Heart left ventricle (tissue), 16 donors: ENCODE measurements at regions not wholly inside any gene's neighbourhood (a gene's known extent, or its start where the extent isn't known, plus 50 kb on each side); places are given as distances from the start of the nearest gene placed in this dataset.

Source experiments
- ATAC-seq, 4 donors: fragments of 200-7000 bp; cut with Tn5 transposase; one replicate each; pipeline ENCODE4 v1.9.1; 2020 to 2022; ENCODE audit warnings: moderate library complexity in 4 of 4, mild to moderate bottlenecking in 3 of 4, moderate number of reproducible peaks in 1 of 4
- DNase-seq, 5 donors: peaks; one replicate each; pipeline ENCODE4 v3.0.0-alpha.2; 2020
- H3K27ac ChIP-seq, 12 donors: fragments of 200-600 bp; sonication (generic) in 4 of 12; one replicate each; pipeline versions ENCODE4 v1.5.0 to v1.8.0; 2016 to 2022; ENCODE audit warnings: mild to moderate bottlenecking in 2 of 12
- H3K27me3 ChIP-seq, 9 donors: fragments of 200-600 bp; sonication (generic) in 2 of 9; one replicate each; pipeline versions ENCODE4 v1.5.1 to v1.8.0; 2016 to 2022; ENCODE audit warnings: mild to moderate bottlenecking in 3 of 9
- H3K36me3 ChIP-seq, 9 donors: fragments of 200-600 bp; sonication (generic) in 2 of 9; one replicate each; pipeline versions ENCODE4 v1.5.0 to v1.8.0; 2018 to 2022; ENCODE audit warnings: mild to moderate bottlenecking in 2 of 9
- H3K4me1 ChIP-seq, 12 donors: fragments of 200-600 bp; sonication (generic) in 4 of 12; one replicate each; pipeline versions ENCODE4 v1.5.0 to v1.8.0; 2016 to 2022; ENCODE audit warnings: mild to moderate bottlenecking in 3 of 12
- H3K4me3 ChIP-seq, 12 donors: fragments of 200-600 bp; sonication (generic) in 4 of 12; one replicate each; pipeline versions ENCODE4 v1.5.0 to v1.8.0; 2017 to 2022; ENCODE audit warnings: mild to moderate bottlenecking in 9 of 12, moderate library complexity in 4 of 12
- H3K9me3 ChIP-seq, 12 donors: fragments of 200-600 bp; sonication (generic) in 4 of 12; one replicate each; pipeline versions ENCODE4 v1.5.0 to v1.8.0; 2016 to 2022; ENCODE audit warnings: mild to moderate bottlenecking in 1 of 12
- POLR2A ChIP-seq, 2 donors: fragments of 450-650 bp; IDR thresholded peaks; one replicate each; pipeline ENCODE4 v1.6.1; 2017; ENCODE audit warnings: antibody characterized with exemption in 2 of 2, mild to moderate bottlenecking in 2 of 2, moderate library complexity in 2 of 2
- WGBS, 4 donors: extraction: QIAGEN DNeasy Blood & Tissue Kit in 2 of 4; methylation state at CpG; one replicate each; pipeline versions ENCODE4 v1.1.5 to v1.1.7; 2013 to 2018; 5-methylcytosine and 5-hydroxymethylcytosine counted together
- intact Hi-C, 10 donors: fragments of 100-400 bp; cut with DNase I; formaldehyde crosslinking; loops; one replicate each; pipeline versions ENCODE4 v1.11.1 to v1.14.2; 2022
- TF ChIP-seq, protein P1 (sequence below), 12 donors: fragments of 200-600 bp; sonication (generic) in 4 of 12; IDR thresholded peaks; one replicate each; pipeline versions ENCODE4 v1.5.0 to v1.8.0; 2018 to 2022; ENCODE audit warnings: antibody characterized with exemption in 12 of 12, mild to moderate bottlenecking in 5 of 12
- donor health status: ischemic (EF 13 %, LVEDD 7.1; RV severe dilation, severe dysfunction).
- donor health status: healthy with polysubstance abuse.
- donor health status: DM: no; HTN: yes; CAD: no.
- donor health status: DM: no; HTN: no; CAD: no.
- donor health status: ischemic (EF 25% LVEDD 6.9; RV normal size, moderate dysfunction).
- donor health status: ischemic (EF 25% LVEDD 5.7; RV mildly dilated, moderate dysfunction).
- donor health status: healthy.
- donor health status: DM: yes; HTN: yes; CAD: no.
- donor health status: ischemic (EF 35%, LVEDD 5.7; RV mildly dilated, moderate dysfunction).
- donor health status: nonischemic (EF 11% LVEDD 7.7; RV severe dilation, severe dysfunction).
- donor health status: DM: yes; HTN: yes; CAD: no.
- donor health status: PGD.
- donor health status: ischemic (EF 29% LVEDD 5.4; RV normal size, mild dysfunction).
- donor health status: nonischemic (EF 23%, LVEDD 6.1; RV moderate dilation, normal function).

DNA sequence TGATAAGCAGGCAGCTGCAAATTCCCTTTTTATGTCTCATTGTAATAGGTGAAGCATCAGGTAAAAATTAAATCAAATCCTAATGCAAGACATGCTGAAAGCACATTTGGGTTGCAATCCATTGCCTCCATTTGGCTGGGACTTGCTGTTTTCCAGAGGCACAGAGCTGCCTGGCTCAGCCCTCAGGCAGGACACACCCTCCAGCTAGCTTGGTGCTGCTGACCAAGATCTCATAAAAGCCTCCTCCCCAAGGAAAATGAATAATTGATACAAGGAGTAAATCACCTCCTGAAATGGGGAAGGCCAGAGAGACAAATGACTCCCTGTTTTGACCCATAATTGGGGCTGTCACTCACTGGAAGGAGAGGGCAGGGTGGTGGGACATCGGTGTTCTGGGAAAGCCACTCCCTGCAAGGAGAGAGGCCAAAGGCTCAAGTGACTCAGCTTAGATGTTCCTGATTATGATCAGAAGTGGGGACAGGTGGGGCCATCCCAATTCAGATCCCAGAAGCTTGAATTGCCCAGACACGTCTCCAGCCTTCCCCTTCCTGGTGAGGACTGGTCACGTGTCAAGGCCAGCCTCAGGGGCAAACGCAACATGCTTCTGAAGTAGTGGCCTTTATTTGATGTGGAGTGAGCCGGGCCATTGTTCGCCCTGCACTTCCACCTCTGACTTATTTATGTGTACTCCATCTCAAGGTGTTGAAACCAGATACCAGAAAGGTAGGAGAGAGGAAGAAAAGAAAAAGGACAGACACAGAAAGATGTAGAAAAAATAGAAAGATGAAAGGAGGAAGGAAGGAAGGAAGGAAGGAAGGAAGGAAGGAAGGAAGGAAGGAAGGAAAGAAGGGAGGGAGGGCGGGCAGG lies 773.7 kb downstream of the BCL11B start:
- no peak for ATAC-seq
- TF ChIP-seq, protein P1, sequence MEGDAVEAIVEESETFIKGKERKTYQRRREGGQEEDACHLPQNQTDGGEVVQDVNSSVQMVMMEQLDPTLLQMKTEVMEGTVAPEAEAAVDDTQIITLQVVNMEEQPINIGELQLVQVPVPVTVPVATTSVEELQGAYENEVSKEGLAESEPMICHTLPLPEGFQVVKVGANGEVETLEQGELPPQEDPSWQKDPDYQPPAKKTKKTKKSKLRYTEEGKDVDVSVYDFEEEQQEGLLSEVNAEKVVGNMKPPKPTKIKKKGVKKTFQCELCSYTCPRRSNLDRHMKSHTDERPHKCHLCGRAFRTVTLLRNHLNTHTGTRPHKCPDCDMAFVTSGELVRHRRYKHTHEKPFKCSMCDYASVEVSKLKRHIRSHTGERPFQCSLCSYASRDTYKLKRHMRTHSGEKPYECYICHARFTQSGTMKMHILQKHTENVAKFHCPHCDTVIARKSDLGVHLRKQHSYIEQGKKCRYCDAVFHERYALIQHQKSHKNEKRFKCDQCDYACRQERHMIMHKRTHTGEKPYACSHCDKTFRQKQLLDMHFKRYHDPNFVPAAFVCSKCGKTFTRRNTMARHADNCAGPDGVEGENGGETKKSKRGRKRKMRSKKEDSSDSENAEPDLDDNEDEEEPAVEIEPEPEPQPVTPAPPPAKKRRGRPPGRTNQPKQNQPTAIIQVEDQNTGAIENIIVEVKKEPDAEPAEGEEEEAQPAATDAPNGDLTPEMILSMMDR (IDR thresholded peaks at IDR 0.05), result no peak
- no peak for TF ChIP-seq POLR2A (IDR thresholded peaks at IDR 0.05)

DNA sequence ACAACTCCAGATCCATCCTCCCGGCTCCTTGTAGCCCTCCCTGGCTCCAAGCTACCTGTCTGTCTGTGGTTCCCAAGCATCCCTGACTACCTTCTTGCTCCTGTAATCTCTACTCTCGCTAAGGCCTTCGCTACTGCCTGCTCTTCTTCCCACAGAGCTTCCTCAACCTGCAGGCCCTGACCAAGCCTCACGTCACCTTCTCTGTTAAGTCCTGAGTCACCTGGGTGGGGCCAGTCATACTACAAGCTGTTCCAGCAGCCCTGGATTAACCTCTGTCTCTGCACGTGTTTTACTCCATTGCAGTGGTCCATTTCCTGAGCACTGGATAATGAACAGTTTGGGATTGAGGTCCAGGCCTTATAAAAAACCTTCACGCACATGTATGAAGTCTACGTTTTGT lies 770.7 kb downstream of the BCL11B start:
- H3K36me3 ChIP-seq, result no peaks in the 10 kb centered on the region
- H3K27me3 ChIP-seq, result peaks cover 0 to 8% (median 0%) of the 10 kb centered on the region in 9 donors
- H3K4me3 ChIP-seq, result no peak overlapping the region
- intact Hi-C loops, result no loop called here
- DNase-seq, result no peak
- no peaks in the 10 kb centered on the region for H3K4me1 ChIP-seq
- H3K9me3 ChIP-seq, result no peaks in the 10 kb centered on the region
- ATAC-seq, result no peak
- H3K27ac ChIP-seq, result no peak overlapping the region
- WGBS, 4 donors, result 75 to 86% (median 80%) methylated on average over 7 of the region's 7 CpGs
- TF ChIP-seq POLR2A (IDR thresholded peaks at IDR 0.05), result no peak
- TF ChIP-seq, protein P1 (IDR thresholded peaks at IDR 0.05), result no peak

More for the DNA sequence above, 773.7 kb downstream of the BCL11B start:
- Histone ChIP-seq H3K9me3 (no peaks in the 10 kb centered on the region), H3K27me3 (no peaks in the 10 kb centered on the region), H3K4me3 (no peak overlapping the region), H3K27ac (no peak overlapping the region), H3K4me1 (no peaks in the 10 kb centered on the region), H3K36me3 (no peaks in the 10 kb centered on the region)
- intact Hi-C loops, result no loop called here
- WGBS, 4 donors, result 76 to 77% (median 76%) methylated on average over 7 of the region's 7 CpGs
- DNase-seq, result no peak

DNA sequence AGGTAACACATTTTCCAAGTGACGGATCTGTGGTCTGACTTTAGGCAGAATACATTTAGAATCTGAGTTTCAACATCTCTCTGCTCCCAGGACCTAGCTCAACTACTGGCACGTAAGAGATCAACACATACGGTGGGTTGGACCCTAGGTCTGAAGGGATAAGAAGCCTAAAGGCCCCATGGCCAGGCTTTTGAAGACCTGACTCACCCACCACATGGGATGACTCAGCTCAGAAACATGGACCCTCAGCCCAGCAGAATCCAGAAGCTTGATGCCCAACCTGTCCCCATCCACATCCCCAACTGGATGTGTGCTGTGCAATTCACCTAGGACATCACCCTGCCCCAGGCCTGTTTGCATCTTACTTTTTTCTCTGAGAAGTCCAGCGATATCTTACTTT lies 770.2 kb downstream of the BCL11B start:
- 80 to 86% (median 81%) methylated on average over 4 of the region's 4 CpGs for WGBS, 4 donors
- intact Hi-C loops, result no loop called here
- ATAC-seq, result no peak
- Histone ChIP-seq H3K27me3 (peaks cover 0 to 8% (median 0%) of the 10 kb centered on the region in 9 donors), H3K36me3 (no peaks in the 10 kb centered on the region), H3K9me3 (peaks cover 0 to 2% (median 0%) of the 10 kb centered on the region in 12 donors), H3K27ac (no peak overlapping the region), H3K4me3 (no peak overlapping the region), H3K4me1 (no peaks in the 10 kb centered on the region)
- DNase-seq, result no peak
- TF ChIP-seq POLR2A (IDR thresholded peaks at IDR 0.05), result no peak
- TF ChIP-seq, protein P1 (IDR thresholded peaks at IDR 0.05), result no peak

DNA sequence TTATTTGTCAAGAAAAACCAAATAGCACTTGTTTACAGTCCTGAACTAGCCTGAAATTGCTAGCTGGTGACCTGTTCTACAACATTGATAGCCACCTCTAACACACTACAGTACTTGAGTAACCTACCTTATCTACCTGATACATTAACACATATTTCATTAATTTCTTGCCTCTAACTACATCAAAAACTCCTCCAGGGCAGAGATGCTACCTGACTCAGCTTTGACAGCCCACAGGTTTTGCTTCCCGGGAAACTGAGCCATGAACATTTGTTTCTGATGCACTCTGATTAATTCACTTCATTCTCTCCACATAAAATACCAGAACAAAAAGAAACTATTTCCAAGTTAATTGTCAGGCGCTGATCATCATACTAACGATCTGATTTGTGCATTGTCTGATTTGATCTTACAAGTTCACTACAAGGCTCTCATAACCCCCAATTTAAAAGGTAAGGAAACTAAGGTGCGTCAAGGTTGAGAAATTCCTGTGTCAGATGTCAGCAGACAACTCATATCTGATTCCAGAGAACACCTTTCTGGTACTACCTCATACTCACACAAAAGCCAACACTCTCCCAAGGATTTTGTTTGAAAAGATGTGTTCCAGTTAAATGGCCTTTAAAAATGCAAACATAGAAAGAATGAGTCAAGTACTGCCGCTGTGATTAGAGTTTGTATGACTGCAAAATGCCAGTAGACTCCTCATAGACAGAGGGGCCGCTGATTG lies 768.7 kb downstream of the BCL11B start:
- Histone ChIP-seq H3K9me3 (peaks cover 0 to 2% (median 0%) of the 10 kb centered on the region in 12 donors), H3K4me3 (no peak overlapping the region), H3K4me1 (no peaks in the 10 kb centered on the region), H3K27ac (no peak overlapping the region), H3K27me3 (peaks cover 0 to 8% (median 0%) of the 10 kb centered on the region in 9 donors), H3K36me3 (no peaks in the 10 kb centered on the region)
- intact Hi-C loops, result no loop called here
- DNase-seq (no peak), ATAC-seq (no peak)
- 80 to 89% (median 85%) methylated on average over 6 of the region's 6 CpGs for WGBS, 4 donors
- TF ChIP-seq, protein P1 (IDR thresholded peaks at IDR 0.05), result no peak
- TF ChIP-seq POLR2A (IDR thresholded peaks at IDR 0.05), result no peak
